Neutrophil (primary cell): ENCODE measurements at regions not wholly inside any gene's neighbourhood (a gene's known extent, or its start where the extent isn't known, plus 50 kb on each side); places are given as distances from the start of the nearest gene placed in this dataset.

Experiments used
- H3K27ac ChIP-seq: fragments of 200-600 bp; sonication (generic); 2 replicates; pipeline ENCODE4 v1.5.1; 2016; ENCODE audit warnings: mild to moderate bottlenecking, moderate library complexity
- H3K27me3 ChIP-seq: fragments of 200-600 bp; sonication (generic); 2 replicates; pipeline ENCODE4 v1.6.0; 2016; ENCODE audit warnings: mild to moderate bottlenecking
- H3K36me3 ChIP-seq: fragments of 200-600 bp; sonication (generic); 2 replicates; pipeline ENCODE4 v1.5.1; 2017
- H3K4me1 ChIP-seq, 2 experiments: fragments of 200-600 bp in 1 of 2; sonication (generic) in 1 of 2; 1 replicate in 1 of 2; 2 replicates in 1 of 2; pipeline versions ENCODE4 v1.5.1 to v1.6.1; 2013 to 2016; ENCODE audit warnings: low read depth in 1 of 2, low read length in 1 of 2, mild to moderate bottlenecking in 1 of 2, moderate library complexity in 1 of 2; ENCODE audit not compliant: control insufficient read depth in 1 of 2, insufficient read depth in 1 of 2
- H3K4me3 ChIP-seq, 2 experiments: fragments of 200-600 bp in 1 of 2; sonication (generic) in 1 of 2; 1 replicate in 1 of 2; 2 replicates in 1 of 2; pipeline ENCODE4 v1.5.1; 2013 to 2016; ENCODE audit warnings: low read depth in 1 of 2, low read length in 1 of 2, mild to moderate bottlenecking in 1 of 2, moderate library complexity in 1 of 2
- H3K9me3 ChIP-seq: fragments of 200-600 bp; sonication (generic); 2 replicates; pipeline ENCODE4 v1.5.1; 2016
- CTCF ChIP-seq: fragments of 200-600 bp; sonication (generic); IDR thresholded peaks from 2 replicates; pipeline ENCODE4 v1.5.1; 2016; ENCODE audit warnings: antibody characterized with exemption

DNA sequence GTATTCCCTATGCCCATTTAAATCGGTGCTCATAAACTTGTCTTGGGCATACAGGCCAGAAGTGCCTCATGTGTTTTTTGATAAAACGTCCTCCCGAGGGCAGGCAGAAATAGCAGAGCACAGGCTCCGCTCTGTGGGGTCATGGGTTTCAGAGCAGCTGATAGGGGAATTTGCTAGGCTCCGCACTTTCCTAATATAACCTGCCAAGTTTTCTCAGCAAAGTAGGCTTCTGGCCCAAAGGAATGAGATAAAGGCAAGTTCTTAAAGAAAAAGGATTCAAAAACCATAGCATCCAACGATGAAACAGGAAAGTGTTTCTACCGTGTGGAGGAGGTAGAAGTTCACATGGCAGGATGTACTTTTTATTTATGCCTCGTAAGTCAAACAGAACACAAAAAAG, 69.8 kb upstream of the RALGAPA2 start:
- Histone ChIP-seq H3K4me1 (peaks cover 45 to 51% of the 10 kb centered on the region in 2 experiments), H3K27ac (no peak overlapping the region), H3K36me3 (no peaks in the 10 kb centered on the region), H3K9me3 (no peaks in the 10 kb centered on the region), H3K4me3 (no peak overlapping the region), H3K27me3 (no peaks in the 10 kb centered on the region)
- no peak for TF ChIP-seq CTCF

- TF ChIP-seq CTCF, result no peak
- no peaks in the 10 kb centered on the region for H3K36me3 ChIP-seq
- H3K27ac ChIP-seq, result peak overlapping the region; percentile 75
- no peaks in the 10 kb centered on the region for H3K27me3 ChIP-seq
- H3K9me3 ChIP-seq, result no peaks in the 10 kb centered on the region
- peaks cover 34 to 41% of the 10 kb centered on the region in 2 experiments for H3K4me1 ChIP-seq
- H3K4me3 ChIP-seq, result no peak overlapping the region
Measured at GRCh38 chr20:20781029-20781428, 68.6 kb upstream of the RALGAPA2 start.

DNA sequence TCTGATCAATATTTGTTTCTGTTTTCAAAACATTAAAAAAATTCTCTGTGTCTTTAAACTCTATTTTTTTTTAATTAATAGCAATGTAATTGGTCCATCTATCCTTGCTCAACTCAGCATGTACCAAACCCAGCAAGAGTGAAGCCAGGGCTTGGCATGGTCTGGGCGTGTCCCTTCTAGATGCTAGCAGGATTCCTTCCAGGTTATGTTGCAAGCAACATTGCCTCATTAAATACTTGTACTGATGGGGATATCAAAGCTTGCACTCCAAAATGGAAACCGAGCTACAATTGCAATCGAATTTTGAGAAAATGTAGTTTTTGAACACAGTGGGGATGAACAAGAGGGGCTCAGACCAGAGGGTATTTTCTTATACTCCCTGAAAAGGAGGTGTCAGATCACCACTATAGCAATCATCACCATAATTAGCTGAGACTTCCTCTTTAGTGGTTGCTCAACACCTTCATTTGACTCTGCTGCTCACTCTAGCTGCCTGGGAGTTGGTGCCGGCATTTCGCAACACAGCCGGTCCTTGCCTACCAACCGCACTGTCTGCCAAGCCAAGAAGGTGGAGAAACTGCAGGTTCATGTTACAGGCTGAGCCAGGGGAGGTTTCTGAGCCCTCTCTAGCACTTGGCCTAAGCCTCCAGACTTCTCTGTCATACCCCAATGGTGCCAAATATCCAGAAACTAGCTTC, 67.8 kb upstream of the RALGAPA2 start:
- peak overlapping the region; percentile 75 for H3K27ac ChIP-seq
- no peak for TF ChIP-seq CTCF
- H3K27me3 ChIP-seq, result no peaks in the 10 kb centered on the region
- H3K4me1 ChIP-seq, result peaks cover 27 to 35% of the 10 kb centered on the region in 2 experiments
- H3K4me3 ChIP-seq, result peak overlapping the region in 1 of 2 experiments; percentile 3
- H3K9me3 ChIP-seq, result no peaks in the 10 kb centered on the region
- no peaks in the 10 kb centered on the region for H3K36me3 ChIP-seq

DNA sequence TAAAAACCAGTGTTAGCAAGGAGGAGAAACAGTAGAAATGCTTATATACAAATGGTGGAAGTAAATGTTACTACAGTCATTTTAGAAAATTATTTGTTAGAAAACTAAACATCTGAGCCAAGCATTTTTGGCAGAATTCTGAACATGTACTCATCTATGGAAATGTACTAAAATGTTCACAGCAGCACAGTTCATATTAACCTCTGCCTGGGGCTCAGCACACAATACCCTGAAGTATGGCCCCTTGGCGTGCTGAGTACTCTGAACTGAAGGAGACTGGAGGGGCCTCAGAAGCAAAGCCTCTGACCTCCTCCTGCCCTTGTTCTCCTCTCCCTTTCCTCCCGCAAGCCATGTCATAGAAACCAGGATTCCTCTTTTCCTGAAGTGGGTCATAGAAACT, 66.2 kb upstream of the RALGAPA2 start:
- H3K27ac ChIP-seq, result no peak overlapping the region
- H3K27me3 ChIP-seq, result no peaks in the 10 kb centered on the region
- H3K4me1 ChIP-seq, result peaks cover 25 to 35% of the 10 kb centered on the region in 2 experiments
- TF ChIP-seq CTCF, result no peak
- no peak overlapping the region for H3K4me3 ChIP-seq
- H3K36me3 ChIP-seq, result no peaks in the 10 kb centered on the region
- H3K9me3 ChIP-seq, result no peaks in the 10 kb centered on the region

- Histone ChIP-seq H3K4me3 (no peak overlapping the region), H3K9me3 (no peaks in the 10 kb centered on the region), H3K27me3 (no peaks in the 10 kb centered on the region), H3K27ac (no peak overlapping the region), H3K36me3 (no peaks in the 10 kb centered on the region), H3K4me1 (no peaks in the 10 kb centered on the region)
- no peak for TF ChIP-seq CTCF
Measured at GRCh38 chr20:20772497-20773085, 60.1 kb upstream of the RALGAPA2 start.
